ENCODE measurements at regions not wholly inside any gene's neighbourhood (a gene's known extent, or its start where the extent isn't known, plus 50 kb on each side); places are given as distances from the start of the nearest gene placed in this dataset.
A peak's percentile ranks its signal among the peaks of the same experiment; 100 is the strongest.

DNA sequence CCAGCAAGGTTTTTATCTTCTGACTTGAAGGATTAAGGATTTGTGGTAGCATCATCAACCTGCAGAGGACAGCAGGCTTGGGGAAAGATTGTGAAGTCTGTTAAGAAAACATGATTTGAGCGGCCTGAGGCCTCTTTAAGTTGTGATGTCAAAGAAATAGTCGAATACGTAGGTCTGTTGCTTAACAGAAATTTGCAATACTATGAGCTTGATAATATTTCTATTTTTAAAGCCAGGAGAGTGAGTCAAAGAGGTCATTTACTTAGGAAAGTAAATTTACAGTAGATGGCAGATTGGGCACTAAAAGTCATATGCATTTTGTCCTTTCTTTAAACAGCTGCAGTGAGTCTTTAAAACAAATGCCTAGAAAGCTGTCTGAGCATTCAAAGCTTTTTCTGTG lies 336.3 kb downstream of the DIPK2A start:
- DNase-seq = no peak

DNA sequence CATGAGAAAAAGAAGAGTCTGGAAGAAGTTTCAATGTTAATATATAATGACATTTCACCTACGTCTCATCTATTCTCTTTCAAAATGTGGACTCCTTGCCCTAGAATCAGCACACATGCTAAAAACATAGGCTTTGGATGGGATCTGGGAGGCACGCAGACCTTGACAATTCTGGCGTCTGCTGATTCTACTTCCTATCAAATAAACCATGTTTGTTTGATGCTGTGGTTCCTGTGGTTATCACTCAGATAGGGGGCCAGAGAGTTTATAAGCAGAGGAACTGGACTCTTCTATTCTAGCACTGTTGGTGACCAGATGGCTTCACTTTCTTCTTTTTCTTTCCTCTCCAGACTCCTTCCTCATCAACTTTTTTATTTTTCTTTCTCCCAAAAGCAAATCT lies 336.8 kb downstream of the DIPK2A start:
- DNase-seq = peak; percentile 32

DNA sequence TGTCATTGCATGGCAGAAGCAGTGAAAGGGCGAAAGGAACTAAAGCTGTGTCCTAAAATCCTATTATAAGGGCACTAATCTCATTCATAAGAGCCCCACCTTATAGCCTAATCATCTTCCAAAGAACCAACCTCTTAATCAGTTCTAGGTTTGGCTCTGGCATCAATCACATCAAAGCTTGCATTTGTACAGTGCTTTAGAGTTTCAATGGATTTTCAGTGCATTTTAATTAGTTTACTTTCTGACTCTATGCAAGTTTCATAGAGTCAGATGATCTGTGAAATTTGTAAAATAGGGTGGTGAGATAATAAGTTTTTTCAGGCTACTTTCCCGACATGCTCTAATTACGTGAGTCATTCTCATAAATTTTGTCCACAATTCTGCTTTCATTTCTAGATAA lies 341.1 kb downstream of the DIPK2A start:
- no peak for DNase-seq

DNA sequence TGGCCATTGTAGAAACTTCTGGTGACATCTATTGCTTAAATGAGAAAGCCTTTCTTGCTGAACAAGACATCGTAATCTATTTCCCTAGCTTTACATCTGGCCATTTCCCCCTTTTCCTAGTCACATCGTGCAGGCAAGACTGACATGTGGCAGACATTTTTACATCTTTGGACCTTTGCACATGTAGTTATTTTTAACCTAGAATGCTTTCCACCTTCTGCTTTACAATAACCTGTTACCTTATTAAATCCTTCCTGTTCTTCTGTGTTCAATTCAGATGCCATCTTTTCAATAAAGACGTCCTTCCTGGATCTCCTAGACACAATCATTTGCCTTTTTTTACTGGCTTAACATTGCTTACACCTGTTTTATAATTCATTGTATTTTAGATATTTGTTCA lies 343.3 kb downstream of the DIPK2A start:
- DNase-seq = no peak

DNA sequence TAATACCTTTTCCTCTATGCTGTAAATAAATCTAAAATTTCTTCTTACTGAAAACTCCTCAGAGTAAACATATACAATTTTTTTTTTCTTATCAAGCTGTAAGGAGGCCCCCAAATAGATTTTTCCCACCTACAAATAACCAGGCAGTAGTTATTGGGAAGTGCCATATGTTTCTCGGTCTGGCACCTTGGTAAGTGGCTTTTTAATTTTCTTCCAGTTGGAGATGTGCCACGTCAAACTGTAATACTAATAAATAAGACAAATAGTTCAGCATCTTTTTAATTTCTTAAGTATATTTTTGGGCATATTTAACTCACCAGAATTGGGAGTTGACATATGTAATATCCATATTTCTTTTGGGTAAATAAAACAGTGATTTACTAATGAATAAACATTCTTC lies 346.3 kb downstream of the DIPK2A start:
- DNase-seq = no peak

DNA sequence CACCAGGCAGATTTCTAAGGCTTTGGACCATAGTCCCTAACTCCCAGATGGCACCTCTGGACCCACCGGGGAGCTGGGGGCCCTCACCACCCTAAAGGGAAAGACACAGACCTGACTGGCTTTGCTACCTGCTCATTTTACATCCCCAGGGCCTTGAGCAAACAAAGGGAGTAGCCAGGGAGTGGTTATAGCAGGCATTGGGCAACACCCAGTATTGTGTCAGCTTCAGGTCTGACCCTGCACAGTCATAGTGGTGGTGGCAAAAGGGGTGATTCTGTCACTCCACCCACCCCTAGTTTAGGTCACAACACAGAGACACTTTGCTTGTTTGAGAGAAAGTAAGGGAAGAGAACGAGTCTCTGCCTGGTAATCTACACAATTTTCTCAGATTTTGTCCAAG lies 352.5 kb downstream of the DIPK2A start:
- peak; percentile 5 for DNase-seq

DNA sequence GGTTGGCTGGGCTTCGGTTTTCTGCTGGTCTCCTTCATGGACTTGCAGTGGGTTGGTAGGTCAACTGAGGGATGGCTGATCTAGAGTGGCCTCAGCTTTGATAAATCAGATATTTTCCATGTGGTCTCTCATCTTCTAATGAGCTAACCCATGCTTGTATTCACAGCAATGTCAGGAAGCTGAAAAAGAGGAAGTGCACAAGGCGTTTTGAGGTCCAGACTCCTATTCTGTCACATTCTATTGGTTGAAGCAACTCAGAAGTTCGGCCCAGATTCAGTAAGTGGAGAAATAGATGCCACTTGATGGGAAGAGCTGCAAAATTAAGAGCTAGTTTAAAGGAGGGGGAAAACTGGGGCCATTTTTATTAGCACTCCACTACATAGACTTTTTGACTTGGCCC lies 361.2 kb downstream of the DIPK2A start:
- peak; percentile 37 for DNase-seq

DNA sequence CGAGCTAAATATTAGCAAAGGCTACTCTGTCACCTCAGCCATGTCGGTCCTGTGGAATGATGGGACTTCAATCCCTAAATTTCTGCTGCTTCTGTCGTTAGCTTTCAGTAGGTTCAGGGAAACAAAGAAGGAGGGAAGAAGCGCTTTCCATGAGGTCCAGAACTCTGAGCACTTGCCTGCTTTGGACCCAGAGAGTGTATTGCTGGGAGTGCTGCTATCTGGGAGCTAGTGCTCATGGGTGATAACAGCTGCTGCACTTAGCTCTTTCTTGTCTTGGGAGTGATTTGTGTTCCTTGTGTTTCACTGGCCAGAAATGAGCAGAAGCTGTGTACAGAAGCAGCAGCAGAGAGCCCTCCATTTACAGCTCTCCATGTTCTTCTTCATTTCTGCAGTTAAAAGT lies 369.8 kb downstream of the DIPK2A start:
- DNase-seq = no peak

DNA sequence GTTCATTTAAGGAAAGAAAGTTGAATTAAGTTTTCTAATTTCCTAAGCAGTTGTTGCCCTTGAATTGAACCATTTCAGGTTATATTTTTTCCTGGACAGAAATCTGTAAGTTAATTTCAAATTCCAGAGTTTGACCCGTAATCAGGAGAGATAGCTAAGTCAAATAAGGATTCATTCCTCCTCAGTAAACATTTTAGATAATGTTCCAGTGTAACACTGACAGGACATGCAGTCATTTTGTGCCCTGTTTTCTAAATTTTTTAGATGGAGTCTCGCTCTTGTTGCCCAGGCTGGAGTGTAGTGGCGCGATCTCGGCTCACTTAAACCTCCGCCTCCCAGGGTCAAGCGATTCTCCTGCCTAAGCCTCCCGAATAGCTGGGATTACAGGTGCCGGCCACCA lies 371.7 kb downstream of the DIPK2A start:
- no peak for DNase-seq

DNA sequence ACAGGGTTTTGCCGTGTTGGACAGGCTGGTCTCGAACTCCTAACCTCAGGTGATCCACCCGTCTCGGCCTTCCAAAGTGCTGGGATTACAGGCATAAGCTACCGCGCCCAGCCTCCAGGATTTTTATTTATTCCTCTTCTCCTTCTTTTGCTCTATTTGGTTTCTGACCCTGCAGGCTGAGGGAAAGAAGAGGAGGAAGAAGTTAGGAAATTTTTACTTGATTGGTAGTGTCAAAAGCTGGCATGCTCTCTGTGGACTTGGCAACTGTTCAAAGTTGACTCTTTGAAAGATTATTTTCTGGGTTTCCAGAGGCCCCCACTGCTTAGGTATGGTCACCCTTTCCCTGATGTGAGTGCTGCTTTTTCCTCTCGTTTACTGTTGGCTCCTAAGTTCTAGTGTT lies 372.2 kb downstream of the DIPK2A start:
- DNase-seq = no peak

DNA sequence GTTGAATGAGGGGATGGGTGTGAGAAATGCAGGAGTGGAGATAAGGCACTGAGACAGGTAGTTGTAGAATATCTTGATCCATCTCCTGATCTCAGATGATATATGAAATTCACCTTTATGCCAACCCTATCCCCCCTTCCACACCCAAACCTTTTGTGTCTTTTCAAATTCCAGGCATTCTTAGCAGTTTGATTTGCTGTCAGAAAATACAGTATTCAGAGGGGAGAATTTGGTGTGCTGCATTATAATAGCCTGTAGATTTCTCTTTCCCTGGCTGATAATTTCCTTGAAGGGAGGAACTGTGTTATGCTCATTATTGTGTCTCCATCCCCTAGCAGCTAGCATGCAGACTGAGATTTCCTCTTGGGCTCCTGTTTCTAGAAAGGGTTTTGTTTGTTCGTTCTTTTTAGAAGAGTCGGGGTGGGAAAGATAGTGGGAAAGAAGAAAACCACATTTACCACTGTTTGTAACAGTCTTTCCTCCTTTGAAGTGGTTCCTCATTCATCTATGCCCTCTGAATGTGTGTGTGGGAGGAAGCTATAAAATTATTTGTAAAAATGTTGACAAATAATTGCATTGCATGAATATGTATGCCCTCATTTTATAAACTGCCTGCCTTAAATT lies 373.4 kb downstream of the DIPK2A start:
- DNase-seq = peak; percentile 82

DNA sequence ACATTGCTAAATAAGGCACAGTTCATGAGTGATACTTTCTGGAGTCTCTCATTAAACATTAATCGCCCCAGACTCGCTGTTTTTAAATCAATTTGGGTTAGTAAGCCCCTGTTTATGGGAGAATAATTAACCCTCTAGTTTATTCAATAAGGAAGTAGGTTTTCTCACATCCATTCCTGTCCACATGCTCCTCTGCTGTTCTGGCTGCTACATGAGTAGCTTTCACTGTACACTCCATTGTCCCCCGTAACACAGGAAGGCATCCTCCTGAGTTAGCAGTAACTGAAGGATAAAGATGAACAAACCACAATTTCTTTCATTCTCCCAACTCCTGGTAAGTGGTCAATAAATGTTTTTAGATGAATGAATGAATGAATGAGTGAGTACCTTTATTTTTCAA lies 378.5 kb downstream of the DIPK2A start:
- no peak for DNase-seq

DNA sequence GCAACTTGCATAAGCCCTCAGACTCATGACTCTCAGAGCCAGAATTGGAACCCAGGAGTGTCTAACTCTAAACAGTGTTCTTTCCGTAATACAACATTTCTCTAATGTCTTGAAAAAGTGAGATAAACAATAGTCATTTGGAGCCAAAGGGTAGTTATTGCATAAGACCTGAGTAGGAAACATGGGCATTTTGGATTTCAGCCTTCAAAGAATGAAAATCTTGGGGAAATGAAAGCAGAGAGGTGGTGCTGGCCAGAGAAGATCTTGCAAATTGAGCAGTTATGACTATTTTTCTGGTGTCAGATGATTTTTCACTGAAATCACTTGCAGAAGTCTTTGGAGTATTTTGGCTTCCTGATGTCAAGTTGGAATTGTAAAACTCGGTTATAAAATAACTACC lies 379.4 kb downstream of the DIPK2A start:
- DNase-seq = no peak

DNA sequence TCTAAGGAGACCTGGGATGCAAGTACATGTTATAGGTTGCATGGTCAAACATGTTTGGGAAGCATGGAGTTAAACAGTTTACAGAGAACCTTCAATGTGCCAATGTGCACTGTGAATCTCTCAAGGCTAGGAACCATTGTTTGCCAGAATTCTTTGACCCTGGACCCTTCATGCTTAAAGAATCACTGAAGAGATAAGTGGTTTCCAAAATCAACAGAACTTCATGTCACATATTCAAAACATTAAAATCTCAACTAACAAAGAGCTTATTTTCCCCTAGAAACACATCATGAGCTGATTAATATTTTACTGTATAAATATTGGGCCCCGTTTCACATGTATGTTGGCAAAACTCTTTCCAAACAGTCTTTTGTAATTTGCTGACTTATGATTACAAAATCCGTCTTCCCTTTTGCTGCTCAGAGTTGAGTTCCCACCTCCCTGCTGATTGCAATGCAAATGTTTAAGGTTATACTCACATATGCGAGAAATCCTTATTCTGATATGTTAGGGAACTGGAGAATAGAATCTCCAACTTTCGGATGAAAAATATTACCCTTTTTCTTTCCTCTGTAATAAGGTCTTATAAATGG lies 380.2 kb downstream of the DIPK2A start:
- DNase-seq = no peak

DNA sequence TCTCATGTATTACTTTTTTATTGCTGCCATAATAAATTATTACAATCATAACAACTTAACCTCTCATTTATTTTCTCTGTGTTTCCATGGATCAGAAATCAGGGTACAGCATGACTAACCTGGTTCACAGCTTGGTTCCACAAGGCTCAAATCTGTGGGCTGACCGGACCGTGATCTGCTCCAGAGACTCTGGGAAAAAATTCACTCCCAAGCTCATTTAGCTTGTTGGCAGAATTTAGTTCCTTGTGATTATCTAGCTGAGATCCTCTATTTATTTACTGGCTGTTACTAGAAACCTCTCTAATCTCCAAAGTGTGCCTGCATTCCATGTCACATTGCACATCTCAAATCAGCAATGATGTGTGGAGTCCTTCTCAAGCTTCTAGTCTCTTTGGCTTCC lies 386.6 kb downstream of the DIPK2A start:
- DNase-seq = no peak

DNA sequence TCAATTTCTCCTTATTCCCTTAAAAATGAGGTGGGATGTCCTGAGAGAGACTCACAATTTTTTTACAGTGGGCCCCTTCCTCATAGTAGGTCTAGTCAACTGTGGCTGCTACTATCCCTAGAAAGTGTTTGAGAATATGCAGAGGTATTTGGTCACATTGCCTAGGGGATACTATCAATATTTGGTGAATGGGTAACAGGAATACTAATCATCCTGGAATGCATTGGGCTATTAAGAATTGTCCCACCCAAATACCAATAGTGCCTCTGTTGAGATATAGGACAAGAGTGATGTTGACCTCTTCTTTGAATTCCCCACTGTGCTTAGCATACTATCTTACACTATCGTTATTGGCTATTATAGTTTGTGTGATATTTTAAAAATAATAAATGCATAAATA lies 389.4 kb downstream of the DIPK2A start:
- no peak for DNase-seq

DNA sequence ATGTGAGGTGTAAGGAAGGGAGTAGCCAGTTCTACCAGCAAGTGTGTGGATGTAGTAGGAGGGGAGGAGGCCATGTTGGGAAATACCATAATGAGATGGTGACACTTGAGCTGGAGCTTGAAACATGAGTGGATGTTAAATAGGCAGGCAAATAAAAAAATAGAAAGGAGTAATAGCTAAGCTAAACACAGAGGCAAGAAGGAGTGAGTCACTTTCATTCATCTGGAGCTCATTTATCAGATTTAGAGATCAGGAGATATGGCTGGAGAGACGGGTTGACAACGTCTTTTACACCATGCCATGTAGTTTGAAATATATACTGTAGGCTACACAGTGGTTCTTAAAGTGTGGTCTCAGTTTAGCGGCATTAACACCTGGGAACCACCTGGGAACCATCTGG lies 390.5 kb downstream of the DIPK2A start:
- DNase-seq = no peak

DNA sequence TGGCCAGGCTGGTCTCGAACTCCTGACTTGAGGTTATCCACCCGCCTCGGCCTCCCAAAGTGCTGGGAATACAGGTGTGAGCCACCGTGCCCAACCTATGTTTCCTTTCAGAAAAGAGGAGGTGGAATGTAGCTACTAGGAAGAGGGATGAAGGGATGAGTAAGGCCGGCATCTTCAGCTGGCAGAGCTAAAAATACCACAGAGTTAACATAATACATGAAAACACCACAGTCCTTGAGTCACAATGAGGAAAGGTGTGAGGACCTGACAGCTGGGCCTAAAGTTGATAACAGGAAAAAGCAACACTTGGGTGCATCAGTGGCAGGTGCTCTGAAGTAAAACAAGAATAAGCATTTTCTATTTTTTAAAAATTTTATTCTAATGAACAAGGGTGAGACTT lies 392.2 kb downstream of the DIPK2A start:
- DNase-seq = no peak

DNA sequence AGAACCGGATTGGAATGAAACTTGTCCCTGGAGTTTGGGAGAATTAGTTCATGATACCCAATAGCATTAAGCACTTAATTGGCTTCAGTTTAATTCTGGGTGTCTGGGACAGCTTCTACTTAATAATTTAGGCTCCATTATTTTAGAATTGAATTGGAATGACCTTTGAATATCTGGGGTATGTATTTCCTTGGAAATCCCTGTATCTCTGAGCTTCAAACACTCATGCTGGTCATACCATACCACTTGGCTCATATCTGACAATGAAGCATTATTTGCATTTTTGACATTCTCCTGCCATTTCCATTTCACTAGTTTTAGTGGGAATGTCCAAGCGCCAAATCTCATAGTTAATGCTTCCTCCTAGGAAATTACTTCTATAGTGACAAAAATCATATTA lies 393.1 kb downstream of the DIPK2A start:
- no peak for DNase-seq

DNA sequence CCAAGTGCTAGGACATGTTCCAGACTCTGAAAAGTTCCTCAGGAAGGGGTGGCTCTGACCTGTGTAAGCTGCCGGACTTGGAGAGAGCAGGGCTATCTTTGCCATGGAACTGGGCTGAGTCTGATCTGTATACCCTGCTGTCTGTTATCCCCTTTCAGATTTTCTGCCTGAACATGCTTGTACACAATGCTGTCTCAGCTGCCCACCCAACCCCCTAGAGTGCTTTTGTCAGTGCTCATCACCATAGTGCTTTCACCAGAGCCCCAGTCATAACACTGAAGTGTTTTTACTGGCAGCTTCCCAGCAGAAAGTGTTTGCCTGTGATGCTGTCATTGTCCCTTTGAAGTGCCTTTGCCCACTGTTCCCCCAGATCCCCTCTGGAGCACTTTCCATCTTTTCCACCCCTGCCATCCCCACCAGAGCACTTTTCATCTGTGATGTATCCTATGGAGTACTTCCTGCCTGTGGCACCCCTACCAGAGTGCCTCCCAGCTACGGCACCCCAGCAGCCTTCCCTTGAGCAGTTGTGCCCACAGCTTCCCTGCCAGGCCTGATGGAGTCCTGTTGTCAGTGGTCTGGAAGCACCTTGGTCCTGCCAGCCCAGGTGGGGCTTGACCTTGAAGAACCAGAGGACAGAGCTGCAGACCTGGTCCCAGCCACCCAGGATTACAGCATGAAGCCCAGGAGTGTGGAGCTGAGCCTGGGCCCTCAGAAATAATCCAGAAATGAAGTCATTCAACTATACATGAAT lies 397.7 kb downstream of the DIPK2A start:
- no peak for DNase-seq

DNA sequence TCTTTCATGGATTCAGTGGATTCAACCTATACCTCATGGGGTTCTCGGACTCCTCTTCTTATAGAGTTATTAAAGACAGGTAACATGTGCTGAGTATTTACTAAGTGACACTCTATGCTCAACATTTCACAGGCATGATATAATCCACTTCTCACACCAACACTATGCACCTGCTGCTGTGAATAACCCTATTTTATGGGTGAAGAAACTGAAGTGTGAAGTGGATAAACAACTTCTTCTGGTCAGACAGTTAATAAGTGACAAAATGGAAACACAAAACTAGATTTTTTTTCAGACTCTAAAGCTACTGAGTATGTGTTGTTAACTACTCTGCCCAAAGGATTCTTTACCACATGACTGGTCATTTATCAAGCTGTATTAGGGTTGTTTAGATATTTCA lies 403.5 kb downstream of the DIPK2A start:
- no peak for DNase-seq

DNA sequence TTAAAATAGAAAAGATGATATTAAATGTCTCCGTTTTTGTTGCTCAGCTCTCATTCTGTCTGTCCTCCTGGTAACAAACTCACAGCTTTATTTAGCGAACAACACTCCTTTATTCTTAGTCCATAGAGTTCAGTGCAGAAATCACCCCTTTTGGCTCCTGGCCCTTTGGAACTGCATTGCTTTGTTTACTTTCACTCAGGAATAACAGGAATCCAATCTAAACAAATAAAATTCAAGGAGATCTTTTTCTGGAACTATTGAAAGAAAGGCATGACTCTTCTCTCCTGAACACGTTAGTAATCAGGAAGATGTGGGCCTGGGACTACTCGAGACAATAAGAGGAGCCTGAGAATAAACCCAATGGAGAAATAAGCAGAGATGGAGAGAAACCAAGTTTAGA lies 409.2 kb downstream of the DIPK2A start:
- DNase-seq = no peak

DNA sequence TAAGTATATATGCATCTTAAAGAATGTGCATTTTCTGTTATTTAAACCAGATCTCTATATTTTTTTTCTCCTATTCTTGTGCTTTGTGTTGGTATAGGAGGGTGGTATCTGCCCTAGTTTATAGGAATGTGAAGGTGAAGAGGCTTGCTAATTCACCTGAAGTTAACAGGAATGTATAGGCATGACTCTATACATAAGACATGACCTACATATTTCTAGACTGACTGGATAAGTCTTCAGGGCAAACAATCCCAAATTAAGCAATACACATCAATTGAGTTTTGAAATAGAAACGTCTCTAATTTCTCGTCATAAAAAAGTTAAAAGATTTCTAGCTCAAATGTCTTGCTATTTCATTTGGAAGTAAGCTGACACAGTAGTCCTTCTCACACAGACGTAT lies 410.0 kb downstream of the DIPK2A start:
- DNase-seq = no peak

DNA sequence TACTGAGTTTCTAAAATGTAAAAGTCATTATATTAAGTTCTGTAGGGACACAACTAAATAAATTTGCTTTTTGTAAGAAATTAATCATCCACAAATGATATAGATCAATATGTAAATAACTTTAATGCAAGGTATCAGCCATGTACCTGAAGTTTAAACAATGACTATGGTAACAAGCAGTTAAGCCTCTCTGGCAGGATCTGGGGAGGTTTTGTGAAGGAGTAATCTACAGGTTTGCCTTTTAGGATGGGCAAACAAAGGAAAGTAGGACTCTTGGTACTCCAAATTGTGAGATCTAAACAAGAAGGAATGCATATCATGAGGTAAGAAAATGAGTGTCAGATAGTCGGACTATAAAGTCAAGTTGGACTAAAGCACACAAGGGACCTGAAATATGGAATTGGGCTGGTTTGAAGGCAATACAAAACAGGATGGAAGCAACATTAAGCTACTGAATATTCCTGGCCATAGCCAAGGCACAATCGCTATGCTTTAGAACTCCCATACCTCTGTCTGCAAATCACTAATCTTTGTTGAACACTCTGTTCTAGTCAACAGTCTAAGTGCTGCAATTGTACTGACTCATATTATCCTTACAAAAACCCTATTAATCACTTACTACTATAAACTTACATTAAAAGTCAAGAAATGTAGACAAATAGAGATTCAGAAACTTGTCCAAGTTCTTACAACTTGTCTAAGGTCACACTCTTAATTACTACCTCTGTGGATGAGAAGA lies 412.8 kb downstream of the DIPK2A start:
- no peak for DNase-seq

All from hematopoietic multipotent progenitor cell treated with erythropoietin and hydrocortisone succinate and interleukin-3 and kit ligand, for 4 days (in vitro differentiated cells).